GM10248 (cell line): ENCODE measurements at regions not wholly inside any gene's neighbourhood (a gene's known extent, or its start where the extent isn't known, plus 50 kb on each side); places are given as distances from the start of the nearest gene placed in this dataset.

Experiments used
- CTCF ChIA-PET: fragments of 300-600 bp; sonication (Branson Sonifier 250); formaldehyde crosslinking; extraction: SDS; loops from one replicate; lab custom pipeline; 2021; ENCODE audit warnings: antibody characterized with exemption; lab: Yijun Ruan, JAX
- POLR2A ChIA-PET: fragments of 350-650 bp; sonication (Branson Sonifier 250); formaldehyde crosslinking; extraction: SDS; loops from one replicate; lab custom pipeline; 2020; ENCODE audit warnings: antibody characterized with exemption; lab: Yijun Ruan, JAX
- DNase-seq: peaks from one replicate; pipeline ENCODE4 v3.0.0; 2012; ENCODE audit errors: extremely low spot score
- TF ChIP-seq, protein P1 (sequence below): IDR thresholded peaks from 2 replicates; pipeline ENCODE4 v1.5.1; 2012; ENCODE audit warnings: mild to moderate bottlenecking, low read depth; ENCODE audit errors: extremely low read depth, missing control alignments, control extremely low read depth

DNA sequence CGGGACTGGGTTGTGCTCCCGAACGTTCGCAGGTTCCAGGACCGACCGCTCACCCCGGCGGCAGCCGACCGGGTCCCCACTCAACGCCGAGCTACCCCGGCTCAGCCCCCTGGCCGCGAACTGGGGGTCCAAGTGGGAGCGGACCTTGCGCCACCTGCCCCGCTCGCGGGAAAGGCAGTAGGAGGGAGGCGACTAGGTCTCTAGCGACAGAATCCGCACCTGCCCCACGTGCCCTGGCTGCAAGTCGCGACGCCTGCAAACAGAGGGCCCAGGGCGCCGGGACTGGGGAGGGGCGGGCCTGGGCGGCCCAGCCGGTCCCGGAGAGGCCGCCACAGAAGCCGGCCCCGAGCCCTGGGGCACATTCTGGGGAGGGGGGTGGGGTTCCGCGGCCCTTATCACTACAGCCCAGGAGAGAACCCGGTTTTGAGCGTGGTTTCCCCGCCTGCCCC is 239.2 kb upstream of the CPNE8 start:
- CTCF ChIA-PET: no interaction called here
- TF ChIP-seq, protein P1, sequence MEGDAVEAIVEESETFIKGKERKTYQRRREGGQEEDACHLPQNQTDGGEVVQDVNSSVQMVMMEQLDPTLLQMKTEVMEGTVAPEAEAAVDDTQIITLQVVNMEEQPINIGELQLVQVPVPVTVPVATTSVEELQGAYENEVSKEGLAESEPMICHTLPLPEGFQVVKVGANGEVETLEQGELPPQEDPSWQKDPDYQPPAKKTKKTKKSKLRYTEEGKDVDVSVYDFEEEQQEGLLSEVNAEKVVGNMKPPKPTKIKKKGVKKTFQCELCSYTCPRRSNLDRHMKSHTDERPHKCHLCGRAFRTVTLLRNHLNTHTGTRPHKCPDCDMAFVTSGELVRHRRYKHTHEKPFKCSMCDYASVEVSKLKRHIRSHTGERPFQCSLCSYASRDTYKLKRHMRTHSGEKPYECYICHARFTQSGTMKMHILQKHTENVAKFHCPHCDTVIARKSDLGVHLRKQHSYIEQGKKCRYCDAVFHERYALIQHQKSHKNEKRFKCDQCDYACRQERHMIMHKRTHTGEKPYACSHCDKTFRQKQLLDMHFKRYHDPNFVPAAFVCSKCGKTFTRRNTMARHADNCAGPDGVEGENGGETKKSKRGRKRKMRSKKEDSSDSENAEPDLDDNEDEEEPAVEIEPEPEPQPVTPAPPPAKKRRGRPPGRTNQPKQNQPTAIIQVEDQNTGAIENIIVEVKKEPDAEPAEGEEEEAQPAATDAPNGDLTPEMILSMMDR: no peak
- DNase-seq: no peak
- POLR2A ChIA-PET: no interaction called here

DNA sequence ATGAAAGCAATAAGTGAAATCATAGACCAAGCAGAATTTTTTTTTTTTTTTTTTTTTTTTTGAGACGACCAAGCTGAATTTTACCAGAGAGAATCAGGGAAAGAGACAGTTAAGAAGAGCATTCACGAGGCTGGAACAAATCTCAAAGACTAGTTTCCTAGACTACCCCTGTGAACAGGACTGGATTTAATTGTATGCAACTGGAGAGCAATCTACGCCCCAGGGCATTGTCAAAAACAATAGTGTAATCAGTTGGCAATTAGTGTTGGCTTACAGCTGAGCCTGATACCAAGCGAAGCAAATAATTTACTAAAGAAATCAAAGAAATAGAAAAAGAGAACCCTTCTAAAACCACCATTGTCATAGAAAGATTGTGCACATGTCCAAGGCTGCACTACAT is 232.9 kb upstream of the CPNE8 start:
- no peak for DNase-seq
- ChIA-PET POLR2A (no interaction called here), CTCF (interaction anchor here (2.7 kb wide), 1 partner anchor 10 kb away, joined by 9 read pairs; no protein-coding TSS in a partner anchor)

DNA sequence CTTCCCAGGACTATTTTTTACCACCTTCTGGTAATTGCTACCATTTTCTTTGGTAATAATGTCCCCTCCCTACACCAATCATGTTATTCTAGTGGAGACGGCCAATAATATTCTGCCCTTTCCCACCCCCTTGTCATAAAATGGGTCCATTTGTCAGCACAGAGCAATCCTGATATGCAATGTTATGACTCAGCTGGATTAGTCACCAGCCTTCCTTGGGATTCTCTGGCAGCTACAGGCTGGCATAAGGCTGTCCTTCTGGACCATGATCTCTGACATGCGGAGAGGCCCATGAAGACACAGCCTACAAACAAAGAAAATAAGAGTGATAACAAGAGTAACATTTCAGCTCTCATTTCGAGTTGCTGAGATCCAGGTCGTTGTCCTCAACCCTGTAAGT is 222.0 kb upstream of the CPNE8 start:
- CTCF ChIA-PET: no interaction called here
- POLR2A ChIA-PET: no interaction called here
- TF ChIP-seq, protein P1: no peak
- DNase-seq: no peak

More for the DNA sequence above, 232.9 kb upstream of the CPNE8 start:
- TF ChIP-seq, protein P1: no peak

DNA sequence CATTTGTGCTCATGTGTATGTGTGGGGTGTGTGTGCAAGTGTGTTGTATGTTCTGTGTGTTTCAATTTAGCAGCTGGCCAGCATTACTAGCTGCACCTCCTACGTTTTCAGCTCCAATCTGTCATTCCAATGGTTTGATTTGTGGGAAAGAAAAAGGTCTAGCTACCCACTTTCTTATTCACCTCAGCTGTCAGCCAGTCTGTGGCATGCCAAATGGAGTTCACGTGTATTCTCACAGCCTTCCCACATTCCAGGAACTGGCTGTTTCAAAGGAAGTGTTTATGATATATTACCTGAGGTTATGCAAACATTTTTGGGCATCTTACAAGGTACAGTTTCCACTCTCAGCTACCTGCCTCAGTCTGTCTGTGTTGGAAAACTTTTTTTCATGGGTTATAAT is 220.2 kb upstream of the CPNE8 start:
- POLR2A ChIA-PET: no interaction called here
- DNase-seq: no peak
- TF ChIP-seq, protein P1: no peak
- CTCF ChIA-PET: interaction anchor here (1.3 to 1.8 kb wide), 3 partner anchors 12 to 23 kb away, joined by 5 to 6 read pairs (median 5); no protein-coding TSS in a partner anchor

DNA sequence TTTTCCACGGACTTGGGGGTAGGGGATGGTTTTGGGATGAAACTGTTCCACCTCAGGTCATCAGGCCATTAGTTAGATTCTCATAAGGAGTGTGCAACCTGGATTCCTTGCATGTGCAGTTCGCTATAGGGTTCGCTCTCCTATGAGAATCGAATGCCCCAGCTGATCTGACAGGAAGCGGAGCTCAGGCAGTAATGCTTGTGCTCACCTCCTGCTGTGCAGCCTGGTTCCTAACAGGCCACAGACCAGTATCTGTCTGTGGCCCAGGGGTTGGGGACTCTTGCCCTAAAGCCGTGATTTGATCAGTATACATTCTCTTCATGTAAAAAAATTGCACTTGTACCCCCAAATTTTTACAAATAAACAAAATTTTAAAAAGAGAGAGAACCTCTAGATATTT is 219.4 kb upstream of the CPNE8 start:
- ChIA-PET POLR2A (no interaction called here), CTCF (interaction anchor here (1.7 to 1.8 kb wide), 2 partner anchors 11 to 21 kb away, joined by 5 to 6 read pairs; no protein-coding TSS in a partner anchor)
- DNase-seq: no peak
- TF ChIP-seq, protein P1: no peak

DNA sequence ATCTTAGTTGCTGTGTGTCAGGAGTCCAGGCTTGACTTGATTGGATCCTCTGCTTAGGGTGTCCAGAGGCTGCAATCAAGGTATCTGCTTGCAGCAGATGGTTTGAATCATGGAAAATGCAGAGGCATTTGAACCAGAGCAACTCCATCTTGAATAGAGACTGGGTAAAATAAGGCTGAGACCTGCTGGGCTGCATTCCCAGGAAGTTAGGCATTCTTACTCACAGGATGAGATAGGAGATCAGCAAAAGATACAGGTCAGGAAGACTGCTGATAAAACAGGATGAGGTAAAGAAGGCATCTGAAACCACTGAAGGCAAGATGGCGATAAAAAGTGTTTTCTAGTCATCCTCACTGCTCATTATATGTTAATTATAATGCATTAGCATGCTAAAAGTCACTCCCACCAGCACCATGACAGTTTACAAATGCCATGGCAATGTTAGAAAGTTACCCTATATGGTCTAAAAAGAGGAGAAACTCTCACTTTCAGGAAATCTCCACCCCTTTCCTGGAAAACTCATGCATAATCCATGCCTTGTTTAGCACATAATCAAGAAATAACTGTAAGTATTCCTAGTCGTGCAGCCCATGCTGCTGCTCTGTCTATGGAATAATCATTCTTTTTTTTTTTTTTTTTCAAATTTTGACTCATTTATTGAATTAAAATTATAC is 218.3 kb upstream of the CPNE8 start:
- no peak for DNase-seq
- ChIA-PET CTCF (interaction anchor here (1.4 kb wide), 1 partner anchor 20 kb away, joined by 4 read pairs; no protein-coding TSS in a partner anchor), POLR2A (no interaction called here)
- TF ChIP-seq, protein P1: no peak
